Stomach smooth muscle (tissue), 2 donors: ENCODE measurements at regions not wholly inside any gene's neighbourhood (a gene's known extent, or its start where the extent isn't known, plus 50 kb on each side); places are given as distances from the start of the nearest gene placed in this dataset.

ENCODE experiments used
- H3K27ac ChIP-seq: one replicate; pipeline ENCODE4 v1.7.0; 2013; ENCODE audit warnings: mild to moderate bottlenecking, low read length, inconsistent platforms
- H3K27me3 ChIP-seq, 2 donors: one replicate each; pipeline ENCODE4 v1.7.0; 2013; ENCODE audit warnings: low read length in 2 of 2; ENCODE audit not compliant: insufficient read depth in 2 of 2, control insufficient read depth in 1 of 2
- H3K36me3 ChIP-seq, 2 donors: one replicate each; pipeline ENCODE4 v1.7.0; 2013; ENCODE audit warnings: low read length in 2 of 2; ENCODE audit not compliant: control insufficient read depth in 2 of 2, insufficient read depth in 2 of 2
- H3K4me1 ChIP-seq: one replicate; pipeline ENCODE4 v1.7.0; 2013; ENCODE audit warnings: low read length; ENCODE audit not compliant: control insufficient read depth, insufficient read depth
- H3K4me3 ChIP-seq, 2 donors: one replicate each; pipeline ENCODE4 v1.7.0; 2013; ENCODE audit warnings: low read length in 2 of 2
- H3K9ac ChIP-seq, 2 donors: one replicate each; pipeline ENCODE4 v1.7.0; 2013; ENCODE audit warnings: low read length in 2 of 2, mild to moderate bottlenecking in 1 of 2
- H3K9me3 ChIP-seq, 2 donors: one replicate each; pipeline ENCODE4 v1.7.0; 2013; ENCODE audit warnings: low read length in 2 of 2; ENCODE audit not compliant: control insufficient read depth in 2 of 2
- donor health status: healthy.
- donor health status: Pancreatic carcinoma.

- no peaks in the 10 kb centered on the region for H3K27me3 ChIP-seq
- H3K9ac ChIP-seq = no peak overlapping the region
- no peaks in the 10 kb centered on the region for H3K4me1 ChIP-seq
- no peaks in the 10 kb centered on the region for H3K36me3 ChIP-seq
- peaks cover 0 to 4% of the 10 kb centered on the region in 2 donors for H3K9me3 ChIP-seq
- no peak overlapping the region for H3K27ac ChIP-seq
- no peak overlapping the region for H3K4me3 ChIP-seq
Measured at GRCh38 chr4:138521809-138522208, 279.7 kb upstream of the SLC7A11 start.

DNA sequence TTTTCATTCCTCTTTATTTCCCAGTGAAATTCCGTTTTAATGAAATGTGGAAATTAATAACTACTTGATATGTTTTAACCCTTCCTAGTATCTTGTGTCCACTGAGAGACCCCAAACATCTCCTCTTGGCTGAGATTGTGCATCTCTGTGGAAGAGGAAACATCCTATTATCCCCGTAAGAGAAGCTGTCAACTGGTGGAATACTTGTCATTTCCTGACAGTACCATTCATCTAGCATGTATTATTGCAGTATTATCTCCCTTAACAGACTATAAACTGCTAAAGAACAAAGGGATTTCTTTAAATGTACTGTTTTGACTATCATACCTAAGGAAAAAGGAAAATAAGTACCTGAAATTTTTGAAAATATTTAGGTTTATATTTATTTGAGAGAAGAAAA, 277.3 kb upstream of the SLC7A11 start:
- no peaks in the 10 kb centered on the region for H3K4me1 ChIP-seq
- H3K4me3 ChIP-seq = no peak overlapping the region
- H3K9me3 ChIP-seq = peaks cover 0 to 4% of the 10 kb centered on the region in 2 donors
- H3K9ac ChIP-seq = no peak overlapping the region
- H3K27ac ChIP-seq = no peak overlapping the region
- H3K27me3 ChIP-seq = no peaks in the 10 kb centered on the region
- H3K36me3 ChIP-seq = no peaks in the 10 kb centered on the region

- Histone ChIP-seq H3K4me1 (no peaks in the 10 kb centered on the region), H3K9ac (no peak overlapping the region), H3K27ac (no peak overlapping the region), H3K4me3 (no peak overlapping the region), H3K36me3 (no peaks in the 10 kb centered on the region), H3K27me3 (no peaks in the 10 kb centered on the region), H3K9me3 (no peaks in the 10 kb centered on the region)
Measured at GRCh38 chr4:138513535-138513934, 271.4 kb upstream of the SLC7A11 start.

- no peaks in the 10 kb centered on the region for H3K36me3 ChIP-seq
- H3K9ac ChIP-seq = no peak overlapping the region
- no peaks in the 10 kb centered on the region for H3K4me1 ChIP-seq
- no peaks in the 10 kb centered on the region for H3K27me3 ChIP-seq
- H3K9me3 ChIP-seq = no peaks in the 10 kb centered on the region
- H3K27ac ChIP-seq = no peak overlapping the region
- H3K4me3 ChIP-seq = no peak overlapping the region
Measured at GRCh38 chr4:138512756-138513155, 270.6 kb upstream of the SLC7A11 start.

GRCh38 chr4:138510053-138510452, 267.9 kb upstream of the SLC7A11 start:
- H3K27ac ChIP-seq = no peak overlapping the region
- H3K4me1 ChIP-seq = no peaks in the 10 kb centered on the region
- H3K4me3 ChIP-seq = no peak overlapping the region
- H3K27me3 ChIP-seq = no peaks in the 10 kb centered on the region
- H3K36me3 ChIP-seq = no peaks in the 10 kb centered on the region
- no peaks in the 10 kb centered on the region for H3K9me3 ChIP-seq
- no peak overlapping the region for H3K9ac ChIP-seq

DNA sequence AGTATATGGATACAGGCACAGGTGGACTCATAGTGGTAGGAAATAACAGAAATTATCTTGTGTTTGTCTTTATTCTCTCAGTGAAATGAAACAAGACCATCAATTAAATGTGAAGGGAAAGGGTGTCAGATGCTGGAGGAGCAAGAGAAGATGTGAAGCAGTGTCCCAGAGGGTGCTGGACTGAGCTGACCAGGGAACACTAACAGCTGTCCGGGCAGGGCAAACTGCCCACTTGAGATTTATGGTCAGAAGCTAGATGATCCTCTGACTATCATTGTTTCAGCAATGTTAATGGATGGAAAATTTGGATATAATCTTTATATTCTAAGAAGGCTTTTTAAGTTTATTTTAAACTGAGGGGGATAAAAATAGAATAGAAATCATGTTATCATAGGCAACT, 267.2 kb upstream of the SLC7A11 start:
- H3K36me3 ChIP-seq = no peaks in the 10 kb centered on the region
- H3K27me3 ChIP-seq = no peaks in the 10 kb centered on the region
- no peak overlapping the region for H3K9ac ChIP-seq
- H3K27ac ChIP-seq = no peak overlapping the region
- no peaks in the 10 kb centered on the region for H3K4me1 ChIP-seq
- no peaks in the 10 kb centered on the region for H3K9me3 ChIP-seq
- no peak overlapping the region for H3K4me3 ChIP-seq

DNA sequence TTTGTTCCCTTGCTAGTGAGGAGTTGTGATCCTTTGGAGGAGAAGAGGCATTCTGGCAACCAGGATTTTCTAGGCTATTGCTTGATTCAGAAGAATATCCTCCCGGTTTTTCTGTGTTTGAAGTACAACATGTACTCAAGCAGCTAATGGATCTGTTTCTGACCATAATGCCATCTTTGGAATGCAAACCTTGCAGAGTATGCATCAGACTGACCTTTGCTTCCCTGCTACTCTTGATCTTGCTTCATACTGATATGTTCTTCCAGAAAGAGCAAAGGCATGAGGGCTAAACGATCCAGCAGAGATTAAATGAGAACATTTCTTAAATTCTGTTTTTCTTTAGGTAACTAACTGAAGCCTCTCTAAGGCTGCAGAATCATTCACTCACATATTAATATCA, 265.4 kb upstream of the SLC7A11 start:
- Histone ChIP-seq H3K27me3 (no peaks in the 10 kb centered on the region), H3K4me3 (no peak overlapping the region), H3K9me3 (no peaks in the 10 kb centered on the region)

GRCh38 chr4:138501614-138502013, 259.5 kb upstream of the SLC7A11 start:
- Histone ChIP-seq H3K9me3 (peaks cover 0 to 4% of the 10 kb centered on the region in 2 donors), H3K4me1 (no peaks in the 10 kb centered on the region), H3K4me3 (no peak overlapping the region), H3K36me3 (no peaks in the 10 kb centered on the region), H3K27ac (no peak overlapping the region), H3K27me3 (no peaks in the 10 kb centered on the region), H3K9ac (no peak overlapping the region)

More for the DNA sequence above, 265.4 kb upstream of the SLC7A11 start:
- no peaks in the 10 kb centered on the region for H3K36me3 ChIP-seq
- no peak overlapping the region for H3K27ac ChIP-seq
- H3K9ac ChIP-seq = no peak overlapping the region
- no peaks in the 10 kb centered on the region for H3K4me1 ChIP-seq

GRCh38 chr4:138500869-138501268, 258.7 kb upstream of the SLC7A11 start:
- Histone ChIP-seq H3K4me3 (no peak overlapping the region), H3K27me3 (no peaks in the 10 kb centered on the region), H3K9me3 (peaks cover 0 to 4% of the 10 kb centered on the region in 2 donors), H3K4me1 (no peaks in the 10 kb centered on the region), H3K9ac (no peak overlapping the region), H3K36me3 (no peaks in the 10 kb centered on the region), H3K27ac (no peak overlapping the region)

DNA sequence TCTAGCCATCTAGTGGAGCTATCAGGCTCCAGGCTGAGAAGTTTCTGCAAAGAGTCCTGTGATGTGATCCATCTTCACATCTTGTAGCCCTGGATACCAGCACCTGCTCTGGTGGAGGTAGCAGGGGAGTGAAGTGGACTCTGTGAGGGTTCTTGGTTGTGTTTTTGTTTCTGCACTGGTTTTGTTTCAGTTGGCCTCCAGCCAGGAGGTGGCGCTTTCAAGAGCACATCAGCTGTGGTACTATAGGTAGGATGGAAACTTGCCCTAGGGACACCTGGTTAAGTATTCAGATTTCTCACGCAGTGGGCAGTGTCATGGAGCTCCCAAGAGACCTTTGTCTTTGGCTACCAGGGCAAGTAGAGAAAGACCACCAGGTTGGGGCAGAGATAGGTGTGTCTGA, 257.5 kb upstream of the SLC7A11 start:
- Histone ChIP-seq H3K27me3 (no peaks in the 10 kb centered on the region), H3K36me3 (no peaks in the 10 kb centered on the region), H3K9me3 (peaks cover 0 to 4% of the 10 kb centered on the region in 2 donors), H3K4me3 (no peak overlapping the region), H3K27ac (no peak overlapping the region), H3K9ac (no peak overlapping the region), H3K4me1 (no peaks in the 10 kb centered on the region)

- Histone ChIP-seq H3K27ac (no peak overlapping the region), H3K9me3 (peaks cover 0 to 4% of the 10 kb centered on the region in 2 donors), H3K9ac (no peak overlapping the region)
Measured at GRCh38 chr4:138494931-138495330, 252.8 kb upstream of the SLC7A11 start.

More at GRCh38 chr4:138494931-138495330, 252.8 kb upstream of the SLC7A11 start:
- Histone ChIP-seq H3K27me3 (no peaks in the 10 kb centered on the region), H3K4me3 (no peak overlapping the region), H3K36me3 (no peaks in the 10 kb centered on the region), H3K4me1 (no peaks in the 10 kb centered on the region)
